GM19239 (cell line): ENCODE measurements at regions not wholly inside any gene's neighbourhood (a gene's known extent, or its start where the extent isn't known, plus 50 kb on each side); places are given as distances from the start of the nearest gene placed in this dataset.

Experiments
- DNase-seq: peaks from one replicate; pipeline ENCODE4 v3.0.0; 2011; ENCODE audit warnings: low spot score; ENCODE audit not compliant: insufficient read length
- FAIRE-seq: peaks from 2 replicates; lab custom pipeline; 2011; peaks lifted over from hg19 to GRCh38; lab: Jason Lieb, UNC

GRCh38 chr4:140284456-140284855, 89.0 kb upstream of the SCOC start:
- DNase-seq (no peak), FAIRE-seq (no peak)

- no peak for FAIRE-seq
- DNase-seq: no peak
These were observed 91.5 kb upstream of the SCOC start for GRCh38 chr4:140281828-140282552.

GRCh38 chr4:140277576-140277975, 95.9 kb upstream of the SCOC start:
- FAIRE-seq (no peak), DNase-seq (no peak)

- DNase-seq (no peak), FAIRE-seq (no peak)
These were observed 101.9 kb upstream of the SCOC start for GRCh38 chr4:140271553-140271952.

GRCh38 chr4:140269369-140269768, 104.1 kb upstream of the SCOC start:
- FAIRE-seq: no peak

GRCh38 chr4:140268186-140268841, 105.1 kb upstream of the SCOC start:
- FAIRE-seq (no peak), DNase-seq (no peak)

More at GRCh38 chr4:140269369-140269768, 104.1 kb upstream of the SCOC start:
- DNase-seq: no peak

GRCh38 chr4:140267576-140267975, 105.9 kb upstream of the SCOC start:
- DNase-seq (no peak), FAIRE-seq (no peak)

- DNase-seq: no peak
- no peak for FAIRE-seq
These were observed 106.4 kb upstream of the SCOC start for GRCh38 chr4:140266958-140267568.

- no peak for FAIRE-seq
These were observed 106.2 kb upstream of the MAML3 start for GRCh38 chr4:140260227-140260626.

GRCh38 chr4:140258476-140258875, 104.5 kb upstream of the MAML3 start:
- FAIRE-seq: no peak

More at GRCh38 chr4:140260227-140260626, 106.2 kb upstream of the MAML3 start:
- DNase-seq: no peak

GRCh38 chr4:140257461-140258305, 103.7 kb upstream of the MAML3 start:
- FAIRE-seq (no peak), DNase-seq (no peak)

More at GRCh38 chr4:140258476-140258875, 104.5 kb upstream of the MAML3 start:
- no peak for DNase-seq

- DNase-seq (no peak), FAIRE-seq (no peak)
These were observed 103.0 kb upstream of the MAML3 start for GRCh38 chr4:140256941-140257340.

- DNase-seq: no peak
- FAIRE-seq: no peak
These were observed 102.4 kb upstream of the MAML3 start for GRCh38 chr4:140256335-140256734.

GRCh38 chr4:140255927-140256326, 101.9 kb upstream of the MAML3 start:
- no peak for FAIRE-seq
- DNase-seq: no peak

- DNase-seq: no peak
- no peak for FAIRE-seq
These were observed 101.5 kb upstream of the MAML3 start for GRCh38 chr4:140255467-140255866.

- DNase-seq: no peak
- FAIRE-seq: no peak
These were observed 100.8 kb upstream of the MAML3 start for GRCh38 chr4:140254651-140255299.

GRCh38 chr4:140253556-140254027, 99.6 kb upstream of the MAML3 start:
- FAIRE-seq (peak; percentile 48), DNase-seq (no peak)

- DNase-seq (peak; percentile 40), FAIRE-seq (no peak)
These were observed 99.0 kb upstream of the MAML3 start for GRCh38 chr4:140252742-140253555.

- DNase-seq (no peak), FAIRE-seq (no peak)
These were observed 98.3 kb upstream of the MAML3 start for GRCh38 chr4:140252141-140252741.
